ENCODE measurements at regions not wholly inside any gene's neighbourhood (a gene's known extent, or its start where the extent isn't known, plus 50 kb on each side); places are given as distances from the start of the nearest gene placed in this dataset.
"Not testable (repeated sequence)": the region's sequence is repeated elsewhere in the genome, so short reads cannot be mapped to it uniquely, and the experiment has no call there.

GRCh38 chr10:84650628-84651027, 322.2 kb downstream of the CCSER2 start:
- not testable (repeated sequence) for DNase-seq

GRCh38 chr10:84654671-84655070, 326.3 kb downstream of the CCSER2 start:
- no peak for DNase-seq

GRCh38 chr10:84659027-84659426, 330.6 kb downstream of the CCSER2 start:
- no peak for DNase-seq

- DNase-seq: no peak
Observed at GRCh38 chr10:84659497-84660439, 331.4 kb downstream of the CCSER2 start.

- DNase-seq: no peak
Observed at GRCh38 chr10:84660450-84661159, 332.2 kb downstream of the CCSER2 start.

DNA sequence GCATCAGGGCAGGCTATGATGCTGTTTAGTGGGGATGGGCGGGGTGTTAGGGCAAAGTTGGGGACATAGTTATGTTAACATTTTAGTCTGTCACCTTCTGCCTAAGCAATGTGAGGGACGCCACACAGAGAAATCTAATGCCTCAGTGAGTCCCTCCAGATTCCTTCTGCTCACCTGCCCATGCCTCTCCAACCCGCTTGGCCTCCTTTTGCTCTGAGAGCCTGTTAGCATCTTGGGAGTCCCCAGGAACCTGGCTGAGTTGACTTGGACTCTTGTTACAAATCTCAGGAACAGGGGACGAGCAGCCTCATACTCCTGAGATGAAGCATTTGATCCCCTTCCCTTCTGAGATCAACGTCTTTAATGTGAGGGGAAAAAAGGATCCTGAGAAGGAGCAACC, 336.8 kb downstream of the CCSER2 start:
- DNase-seq: no peak

GRCh38 chr10:84665883-84666463, 337.6 kb downstream of the CCSER2 start:
- no peak for DNase-seq

GRCh38 chr10:84668186-84668763, 339.9 kb downstream of the CCSER2 start:
- no peak for DNase-seq

GRCh38 chr10:84675060-84675459, 346.7 kb downstream of the CCSER2 start:
- no peak for DNase-seq

- no peak for DNase-seq
Observed at GRCh38 chr10:84676536-84676935, 348.1 kb downstream of the CCSER2 start.

- no peak for DNase-seq
Observed at GRCh38 chr10:84681781-84682180, 353.4 kb downstream of the CCSER2 start.

DNA sequence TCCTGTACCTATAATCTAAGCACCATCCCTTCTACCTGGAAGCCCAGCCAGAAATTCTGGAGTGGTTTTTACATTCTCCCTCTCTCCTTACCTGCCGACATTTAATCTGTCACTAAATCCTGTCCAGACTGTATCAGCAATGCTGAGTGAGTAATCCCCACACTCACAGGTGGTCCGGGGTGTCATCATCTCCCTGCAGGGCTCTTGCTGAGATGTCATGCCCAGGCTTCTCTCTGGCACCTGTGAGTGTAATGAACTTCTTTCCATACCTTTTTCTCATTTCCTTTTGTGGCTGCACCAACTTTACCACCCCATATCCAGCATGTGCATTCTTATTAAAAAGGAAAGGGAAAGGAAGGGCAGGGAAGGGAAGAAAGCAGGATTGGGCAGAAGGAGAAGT, 355.2 kb downstream of the CCSER2 start:
- no peak for DNase-seq

DNA sequence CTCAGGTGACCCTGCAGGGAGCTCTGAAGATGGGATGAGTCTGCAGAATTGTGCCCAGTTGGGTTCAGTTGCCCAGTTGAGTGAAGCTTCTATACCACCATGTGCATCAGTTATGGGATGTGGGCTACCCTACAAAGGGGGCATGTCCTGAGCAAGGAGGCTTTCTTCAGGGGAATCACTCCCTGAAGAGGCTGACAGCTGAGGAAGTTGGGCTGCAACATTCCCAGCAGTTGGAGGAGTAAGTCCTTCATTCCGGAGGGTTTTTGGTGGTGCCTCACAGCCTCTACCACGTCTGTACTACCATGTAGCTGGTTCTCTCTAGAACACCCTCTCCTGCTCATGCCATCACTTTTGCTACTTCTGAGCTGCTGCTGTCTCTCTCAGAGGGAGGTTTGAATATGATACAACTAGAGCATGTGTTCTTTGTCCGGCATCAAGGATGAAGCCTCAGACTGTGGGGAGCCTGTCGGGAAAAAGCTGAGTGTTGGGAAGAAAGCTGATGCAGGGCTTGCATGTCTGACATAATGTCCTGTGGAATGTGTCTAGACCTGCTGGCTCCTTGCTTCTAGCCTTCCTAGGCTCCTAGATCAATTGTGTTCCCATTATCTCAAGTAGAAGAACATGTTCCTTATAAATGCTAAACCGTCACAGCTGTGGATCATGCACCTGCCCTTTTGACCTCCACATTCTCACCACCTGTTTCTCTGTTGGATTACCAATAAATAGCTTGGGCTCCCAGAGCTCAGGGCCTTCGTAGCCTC, 355.8 kb downstream of the CCSER2 start:
- no peak for DNase-seq

DNA sequence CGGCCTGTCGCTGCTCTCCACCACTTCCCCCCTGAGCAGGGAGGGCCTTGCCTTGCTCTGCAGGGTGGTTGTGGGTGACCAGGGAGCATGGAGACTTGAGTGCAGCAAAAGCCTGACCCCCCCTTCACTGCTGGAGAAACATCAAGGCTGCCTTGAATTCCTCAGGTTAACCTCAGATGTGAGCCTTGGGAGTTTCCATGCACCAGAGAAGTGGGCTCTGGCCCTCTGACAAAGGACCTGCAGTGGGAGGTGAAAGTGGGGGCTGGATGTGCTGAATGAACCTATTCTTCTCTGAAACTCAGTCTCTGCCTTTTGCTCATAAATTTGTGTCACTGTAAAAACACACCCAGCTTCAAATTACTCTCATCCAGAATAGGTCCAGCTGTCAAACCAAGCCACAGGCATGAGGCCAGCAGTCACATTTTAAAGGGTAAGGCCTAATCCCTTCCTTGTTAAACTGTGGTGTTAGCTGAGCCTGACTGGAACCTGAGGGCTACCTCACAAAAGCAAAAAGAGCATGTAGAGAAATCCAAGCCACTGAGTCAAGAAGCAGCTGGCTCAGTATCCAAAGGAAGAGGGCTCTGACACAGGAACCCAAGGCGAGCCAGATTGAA, 356.8 kb downstream of the CCSER2 start:
- DNase-seq: no peak

DNA sequence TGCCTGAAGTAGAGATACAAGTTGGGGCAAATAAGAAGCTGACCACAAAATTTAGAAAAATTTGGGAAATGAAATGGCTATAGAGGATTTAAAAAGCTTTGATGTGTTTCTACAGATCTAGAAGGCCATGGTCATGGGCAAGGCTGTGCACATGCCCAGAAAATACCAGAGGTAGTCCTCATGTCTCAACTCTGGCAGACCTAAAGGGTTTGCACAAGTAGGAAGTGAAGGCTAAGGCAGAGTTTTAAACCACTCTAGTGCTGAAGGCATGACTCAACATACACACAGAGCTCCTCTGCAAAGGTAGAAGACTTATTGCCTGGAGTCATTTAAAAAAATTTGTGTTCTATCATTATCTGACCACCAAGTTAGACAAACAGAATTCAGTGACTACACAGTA, 364.6 kb downstream of the CCSER2 start:
- DNase-seq: no peak

GRCh38 chr10:84695902-84696301, 367.5 kb downstream of the CCSER2 start:
- DNase-seq: no peak

DNA sequence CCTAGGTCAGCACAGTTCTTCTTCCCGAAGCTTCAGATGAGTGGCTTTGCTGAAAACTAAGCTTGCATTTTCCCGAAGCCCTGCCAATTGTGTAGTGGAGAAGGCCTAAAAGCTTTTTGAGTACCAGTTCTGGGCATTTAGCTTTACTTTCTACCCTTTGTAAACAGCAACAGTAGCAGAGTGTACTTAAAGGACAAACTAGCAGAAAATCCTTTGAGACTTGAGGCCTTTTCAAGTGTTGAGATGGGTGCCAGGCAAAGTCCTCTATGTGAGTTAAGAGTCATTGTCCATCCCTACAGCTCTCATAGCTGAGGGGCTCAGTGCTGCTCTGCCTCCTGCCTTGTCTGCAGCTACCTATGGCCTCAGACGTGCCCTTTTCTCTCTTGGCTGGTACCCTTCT, 368.2 kb downstream of the CCSER2 start:
- no peak for DNase-seq

DNA sequence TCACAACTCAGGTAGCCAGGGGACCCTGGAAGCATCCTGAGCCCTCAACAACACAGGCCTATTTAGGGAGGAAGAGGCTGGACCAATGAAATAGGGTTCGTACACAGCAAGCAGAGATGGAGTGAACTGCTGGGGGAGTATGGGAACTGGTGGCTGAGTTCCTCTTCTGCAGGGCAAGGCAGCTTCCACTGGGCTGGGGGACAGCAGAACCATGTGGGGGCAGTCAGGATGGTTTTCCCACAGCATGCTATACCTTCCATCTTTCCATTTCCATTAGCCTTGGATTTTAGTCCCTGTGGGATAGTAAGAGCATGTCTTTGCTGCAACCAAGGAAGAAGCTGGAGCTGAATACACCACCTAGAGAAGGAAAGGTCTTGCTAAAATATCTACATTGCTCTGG, 370.6 kb downstream of the CCSER2 start:
- no peak for DNase-seq

- no peak for DNase-seq
Observed at GRCh38 chr10:84700668-84701369, 372.4 kb downstream of the CCSER2 start.

GRCh38 chr10:84701370-84701720, 373.0 kb downstream of the CCSER2 start:
- DNase-seq: no peak

- no peak for DNase-seq
Observed at GRCh38 chr10:84704101-84704500, 375.7 kb downstream of the CCSER2 start.

DNA sequence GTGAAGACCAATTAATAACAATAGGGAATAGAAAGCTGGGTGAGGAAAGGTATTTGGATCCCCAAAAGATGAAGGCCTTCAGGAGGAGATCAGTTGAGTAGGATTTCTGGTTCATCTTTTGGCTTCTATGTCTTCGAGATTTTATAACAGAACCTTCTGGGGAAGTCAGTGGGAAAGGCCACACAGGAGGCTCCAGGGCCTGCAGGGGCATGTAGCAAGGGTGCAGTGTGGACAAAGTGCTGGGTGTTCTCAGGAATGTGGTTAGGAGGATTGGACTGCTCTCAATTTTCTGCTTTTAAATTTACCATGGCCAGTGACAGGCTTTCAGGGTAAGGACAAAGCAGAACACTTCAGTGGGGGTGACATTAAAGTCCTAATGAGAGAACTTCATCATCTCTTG, 378.0 kb downstream of the CCSER2 start:
- DNase-seq: no peak
